RWPE1 (cell line): ENCODE measurements at regions not wholly inside any gene's neighbourhood (a gene's known extent, or its start where the extent isn't known, plus 50 kb on each side); places are given as distances from the start of the nearest gene placed in this dataset.

ENCODE experiments used
- CTCF ChIA-PET: fragments of 350-600 bp; sonication (Branson Sonifier 250); formaldehyde crosslinking; extraction: SDS; loops from one replicate; lab custom pipeline; 2021; lab: Yijun Ruan, JAX
- POLR2A ChIA-PET: fragments of 400-600 bp; formaldehyde crosslinking; extraction: SDS; loops from one replicate; lab custom pipeline; 2020; ENCODE audit warnings: antibody characterized with exemption; ENCODE audit not compliant: low non-redundant PET; lab: Yijun Ruan, JAX
- DNase-seq: peaks from one replicate; pipeline ENCODE4 v3.0.0; 2012; ENCODE audit warnings: low spot score
- H3K27ac ChIP-seq: fragments of 450-650 bp; 2 replicates; pipeline ENCODE4 v1.5.1; 2017
- CTCF ChIP-seq: fragments of 450-650 bp; conservative IDR thresholded peaks from 2 replicates; pipeline ENCODE4 v1.5.1; 2017; ENCODE audit warnings: low read depth, mild to moderate bottlenecking

GRCh38 chr14:86087377-86087776 lies 557.4 kb downstream of the FLRT2 start:
- no peak for TF ChIP-seq CTCF
- no peak for DNase-seq
- CTCF ChIA-PET: no interaction called here
- no peak overlapping the region for H3K27ac ChIP-seq
- POLR2A ChIA-PET: no interaction called here

GRCh38 chr14:86086962-86087361 lies 557.0 kb downstream of the FLRT2 start:
- POLR2A ChIA-PET: no interaction called here
- no peak for DNase-seq
- H3K27ac ChIP-seq: no peak overlapping the region

GRCh38 chr14:86084097-86084496 lies 554.2 kb downstream of the FLRT2 start:
- no peak for DNase-seq
- ChIA-PET POLR2A (no interaction called here), CTCF (no interaction called here)
- H3K27ac ChIP-seq: no peak overlapping the region
- no peak for TF ChIP-seq CTCF

More at GRCh38 chr14:86086962-86087361, 557.0 kb downstream of the FLRT2 start:
- CTCF ChIA-PET: no interaction called here
- TF ChIP-seq CTCF: no peak

GRCh38 chr14:86083616-86084015 lies 553.7 kb downstream of the FLRT2 start:
- ChIA-PET CTCF (no interaction called here), POLR2A (no interaction called here)
- no peak for DNase-seq
- no peak for TF ChIP-seq CTCF
- no peak overlapping the region for H3K27ac ChIP-seq

GRCh38 chr14:86072116-86072894 lies 542.4 kb downstream of the FLRT2 start:
- no peak for DNase-seq
- ChIA-PET CTCF (no interaction called here), POLR2A (no interaction called here)
- TF ChIP-seq CTCF: no peak
- H3K27ac ChIP-seq: no peak overlapping the region

- no peak overlapping the region for H3K27ac ChIP-seq
- ChIA-PET POLR2A (no interaction called here), CTCF (no interaction called here)
- no peak for DNase-seq
- TF ChIP-seq CTCF: no peak
These were observed 536.7 kb downstream of the FLRT2 start for GRCh38 chr14:86066651-86067050.
